Right lobe of liver (tissue), 6 donors: ENCODE measurements at regions not wholly inside any gene's neighbourhood (a gene's known extent, or its start where the extent isn't known, plus 50 kb on each side); places are given as distances from the start of the nearest gene placed in this dataset.

Source experiments
- ATAC-seq, 4 donors: fragments of 200-7000 bp; cut with Tn5 transposase; one replicate each; pipeline ENCODE4 v1.9.1; 2020; ENCODE audit warnings: mild to moderate bottlenecking in 4 of 4, moderate library complexity in 4 of 4
- DNase-seq, 3 donors: peaks; one replicate each; pipeline ENCODE4 v3.0.0-alpha.2; 2020
- H3K27ac ChIP-seq, 3 donors: fragments of 200-600 bp; one replicate each; pipeline ENCODE4 v1.8.0; 2022
- H3K27me3 ChIP-seq, 2 donors: fragments of 200-600 bp; one replicate each; pipeline ENCODE4 v1.8.0; 2022
- H3K36me3 ChIP-seq, 4 donors: fragments of 200-600 bp; sonication (generic) in 1 of 4; one replicate each; pipeline versions ENCODE4 v1.5.1 to v1.8.0; 2017 to 2022; ENCODE audit warnings: control low read depth in 1 of 4
- H3K4me1 ChIP-seq, 4 donors: fragments of 200-600 bp; sonication (generic) in 1 of 4; one replicate each; pipeline versions ENCODE4 v1.5.1 to v1.8.0; 2017 to 2022; ENCODE audit warnings: control low read depth in 1 of 4
- H3K4me3 ChIP-seq, 3 donors: fragments of 200-600 bp; one replicate each; pipeline ENCODE4 v1.8.0; 2022
- H3K9me3 ChIP-seq, 4 donors: fragments of 200-600 bp; sonication (generic) in 1 of 4; one replicate each; pipeline versions ENCODE4 v1.5.1 to v1.8.0; 2017 to 2022; ENCODE audit warnings: control low read depth in 1 of 4
- CTCF ChIP-seq, 4 donors: fragments of 200-600 bp in 3 of 4; fragments of 450-650 bp in 1 of 4; IDR thresholded peaks; one replicate each; pipeline versions ENCODE4 v1.5.1 to v1.8.0; 2016 to 2022; ENCODE audit warnings: antibody characterized with exemption in 4 of 4, mild to moderate bottlenecking in 2 of 4
- POLR2A ChIP-seq: fragments of 450-650 bp; IDR thresholded peaks from one replicate; pipeline ENCODE4 v1.6.1; 2017; ENCODE audit warnings: antibody characterized with exemption, mild to moderate bottlenecking
- WGBS: methylation state at CpG from one replicate; pipeline ENCODE4 v1.1.6; 2018; ENCODE audit warnings: low coverage, low lambda C conversion rate; ENCODE audit not compliant: insufficient coverage; ENCODE audit errors: missing lambda C conversion rate; 5-methylcytosine and 5-hydroxymethylcytosine counted together
- intact Hi-C, 2 donors: fragments of 100-400 bp; cut with DNase I; formaldehyde crosslinking; loops; one replicate each; pipeline versions ENCODE4 v1.11.2 to v1.14.1; 2022
- donor health status: DM: no; HTN: yes; CAD: no.
- donor health status: DM: no; HTN: no; CAD: no.
- donor health status: DM: no; HTN: no; CAD: no.
- donor health status: DM: no; HTN: yes; CAD: no.
- donor health status: DM: no; HTN: yes; CAD: no.

GRCh38 chr10:21141946-21142492 is 244.9 kb upstream of the NEBL start:
- TF ChIP-seq CTCF (IDR thresholded peaks at IDR 0.05) = no peak
- intact Hi-C loops = no loop called here

GRCh38 chr10:21138769-21139340 is 241.7 kb upstream of the NEBL start:
- intact Hi-C loops = no loop called here

More at GRCh38 chr10:21141946-21142492, 244.9 kb upstream of the NEBL start:
- WGBS = 80% methylated on average over 1 of the region's 2 CpGs
- DNase-seq = no peak
- H3K4me1 ChIP-seq = no peaks in the 10 kb centered on the region
- no peak overlapping the region for H3K4me3 ChIP-seq
- H3K27me3 ChIP-seq = no peaks in the 10 kb centered on the region
- H3K36me3 ChIP-seq = no peaks in the 10 kb centered on the region
- H3K9me3 ChIP-seq = no peaks in the 10 kb centered on the region
- no peak overlapping the region for H3K27ac ChIP-seq
- no peak for ATAC-seq

GRCh38 chr10:21135023-21135931 is 238.2 kb upstream of the NEBL start:
- DNase-seq = no peak
- no peaks in the 10 kb centered on the region for H3K4me1 ChIP-seq
- TF ChIP-seq POLR2A (no peak), CTCF (IDR thresholded peaks at IDR 0.05) (no peak)
- H3K9me3 ChIP-seq = no peaks in the 10 kb centered on the region
- no peak overlapping the region for H3K27ac ChIP-seq
- intact Hi-C loops = no loop called here
- peak in 1 of 4 donors; percentile 63 for ATAC-seq
- H3K27me3 ChIP-seq = no peaks in the 10 kb centered on the region
- no peak overlapping the region for H3K4me3 ChIP-seq
- WGBS = 65% methylated on average over 6 of the region's 10 CpGs
- H3K36me3 ChIP-seq = no peaks in the 10 kb centered on the region

More at GRCh38 chr10:21138769-21139340, 241.7 kb upstream of the NEBL start:
- Histone ChIP-seq H3K4me3 (no peak overlapping the region), H3K36me3 (no peaks in the 10 kb centered on the region), H3K4me1 (no peaks in the 10 kb centered on the region), H3K27me3 (no peaks in the 10 kb centered on the region), H3K9me3 (no peaks in the 10 kb centered on the region), H3K27ac (no peak overlapping the region)
- no peak for DNase-seq
- TF ChIP-seq POLR2A (no peak), CTCF (IDR thresholded peaks at IDR 0.05) (no peak)
- WGBS = 61% methylated on average over 6 of the region's 6 CpGs
- no peak for ATAC-seq

GRCh38 chr10:21134645-21135022 is 237.5 kb upstream of the NEBL start:
- no peak overlapping the region for H3K27ac ChIP-seq
- TF ChIP-seq POLR2A (no peak), CTCF (IDR thresholded peaks at IDR 0.05) (no peak)
- 80% methylated on average over 7 of the region's 7 CpGs for WGBS
- no peaks in the 10 kb centered on the region for H3K27me3 ChIP-seq
- H3K4me3 ChIP-seq = no peak overlapping the region
- no peaks in the 10 kb centered on the region for H3K4me1 ChIP-seq
- no peaks in the 10 kb centered on the region for H3K9me3 ChIP-seq
- no peak for DNase-seq
- ATAC-seq = no peak
- intact Hi-C loops = no loop called here
- H3K36me3 ChIP-seq = no peaks in the 10 kb centered on the region
